Tibial artery (tissue), 4 donors: ENCODE measurements at regions not wholly inside any gene's neighbourhood (a gene's known extent, or its start where the extent isn't known, plus 50 kb on each side); places are given as distances from the start of the nearest gene placed in this dataset.

ENCODE experiments used
- DNase-seq, 2 donors: peaks; one replicate each; pipeline ENCODE4 v3.0.0-alpha.2; 2019
- H3K27ac ChIP-seq, 2 donors: fragments of 200-600 bp; sonication (generic) in 1 of 2; 1 replicate in 1 of 2; 2 replicates in 1 of 2; pipeline ENCODE4 v1.5.1; 2018 to 2019; ENCODE audit warnings: mild to moderate bottlenecking in 1 of 2
- H3K27me3 ChIP-seq, 2 donors: fragments of 200-600 bp; sonication (generic) in 1 of 2; one replicate each; pipeline versions ENCODE4 v1.5.1 to v1.6.0; 2016 to 2019
- H3K36me3 ChIP-seq, 3 donors: fragments of 200-600 bp; sonication (generic) in 2 of 3; one replicate each; pipeline ENCODE4 v1.5.1; 2016 to 2019; ENCODE audit warnings: mild to moderate bottlenecking in 2 of 3
- H3K4me1 ChIP-seq, 4 donors: fragments of 200-600 bp; sonication (generic) in 2 of 4; 1 replicate in 3 of 4; 2 replicates in 1 of 4; pipeline ENCODE4 v1.5.1; 2016 to 2019
- H3K4me3 ChIP-seq, 2 donors: fragments of 200-600 bp; sonication (generic) in 1 of 2; 1 replicate in 1 of 2; 2 replicates in 1 of 2; pipeline ENCODE4 v1.5.1; 2018 to 2019; ENCODE audit warnings: mild to moderate bottlenecking in 2 of 2
- H3K9me3 ChIP-seq, 3 donors: fragments of 200-600 bp; sonication (generic) in 1 of 3; one replicate each; pipeline ENCODE4 v1.5.1; 2016 to 2019
- intact Hi-C: fragments of 100-400 bp; cut with DNase I; formaldehyde crosslinking; loops from one replicate; pipeline ENCODE4 v1.15.0; 2023; ENCODE audit warnings: low total_unique reads
- TF ChIP-seq, protein P1 (sequence below), 2 experiments: fragments of 200-600 bp in 1 of 2; fragments of 450-650 bp in 1 of 2; IDR thresholded peaks; one replicate each; pipeline ENCODE4 v1.5.1; 2017 to 2019; ENCODE audit warnings: antibody characterized with exemption in 2 of 2, mild to moderate bottlenecking in 1 of 2, moderate library complexity in 1 of 2

GRCh38 chr2:114031605-114032505 lies 142.0 kb downstream of the ACTR3 start:
- intact Hi-C loops: no loop called here
- H3K9me3 ChIP-seq: peaks cover 0 to 6% (median 0%) of the 10 kb centered on the region in 3 donors
- H3K27me3 ChIP-seq: no peaks in the 10 kb centered on the region
- H3K36me3 ChIP-seq: no peaks in the 10 kb centered on the region
- no peak overlapping the region for H3K27ac ChIP-seq
- no peak overlapping the region for H3K4me3 ChIP-seq
- no peak for DNase-seq
- H3K4me1 ChIP-seq: no peaks in the 10 kb centered on the region
- TF ChIP-seq, protein P1, sequence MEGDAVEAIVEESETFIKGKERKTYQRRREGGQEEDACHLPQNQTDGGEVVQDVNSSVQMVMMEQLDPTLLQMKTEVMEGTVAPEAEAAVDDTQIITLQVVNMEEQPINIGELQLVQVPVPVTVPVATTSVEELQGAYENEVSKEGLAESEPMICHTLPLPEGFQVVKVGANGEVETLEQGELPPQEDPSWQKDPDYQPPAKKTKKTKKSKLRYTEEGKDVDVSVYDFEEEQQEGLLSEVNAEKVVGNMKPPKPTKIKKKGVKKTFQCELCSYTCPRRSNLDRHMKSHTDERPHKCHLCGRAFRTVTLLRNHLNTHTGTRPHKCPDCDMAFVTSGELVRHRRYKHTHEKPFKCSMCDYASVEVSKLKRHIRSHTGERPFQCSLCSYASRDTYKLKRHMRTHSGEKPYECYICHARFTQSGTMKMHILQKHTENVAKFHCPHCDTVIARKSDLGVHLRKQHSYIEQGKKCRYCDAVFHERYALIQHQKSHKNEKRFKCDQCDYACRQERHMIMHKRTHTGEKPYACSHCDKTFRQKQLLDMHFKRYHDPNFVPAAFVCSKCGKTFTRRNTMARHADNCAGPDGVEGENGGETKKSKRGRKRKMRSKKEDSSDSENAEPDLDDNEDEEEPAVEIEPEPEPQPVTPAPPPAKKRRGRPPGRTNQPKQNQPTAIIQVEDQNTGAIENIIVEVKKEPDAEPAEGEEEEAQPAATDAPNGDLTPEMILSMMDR (IDR thresholded peaks at IDR 0.05): no peak

GRCh38 chr2:114032705-114033104 lies 142.8 kb downstream of the ACTR3 start:
- intact Hi-C loops: no loop called here
- Histone ChIP-seq H3K4me1 (no peaks in the 10 kb centered on the region), H3K4me3 (no peak overlapping the region), H3K9me3 (peaks cover 0 to 6% (median 0%) of the 10 kb centered on the region in 3 donors), H3K27me3 (no peaks in the 10 kb centered on the region), H3K36me3 (no peaks in the 10 kb centered on the region), H3K27ac (no peak overlapping the region)
- no peak for DNase-seq
- TF ChIP-seq, protein P1 (IDR thresholded peaks at IDR 0.05): no peak

DNA sequence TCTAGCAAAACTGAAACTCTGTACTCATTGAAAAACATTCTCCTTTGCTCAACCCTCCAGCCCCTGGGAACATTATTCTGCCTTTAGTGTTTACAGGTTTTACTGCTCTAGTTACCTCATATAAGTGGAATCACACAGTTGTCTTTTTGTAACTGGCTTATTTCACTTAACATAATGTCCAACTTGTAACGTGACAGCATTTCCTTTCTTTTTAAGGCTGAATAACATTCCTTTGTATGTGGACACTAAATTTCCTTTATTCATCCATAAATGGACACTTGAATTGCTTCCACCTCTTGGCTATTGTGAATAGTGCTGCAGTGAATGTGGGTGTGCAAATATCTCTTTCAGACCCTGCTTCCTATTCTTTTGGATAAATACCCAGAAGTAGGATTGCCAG lies 144.9 kb downstream of the ACTR3 start:
- H3K9me3 ChIP-seq: no peaks in the 10 kb centered on the region
- no peaks in the 10 kb centered on the region for H3K4me1 ChIP-seq
- no peak for DNase-seq
- H3K4me3 ChIP-seq: no peak overlapping the region
- no peak overlapping the region for H3K27ac ChIP-seq
- no peaks in the 10 kb centered on the region for H3K27me3 ChIP-seq
- intact Hi-C loops: no loop called here
- H3K36me3 ChIP-seq: no peaks in the 10 kb centered on the region
- TF ChIP-seq, protein P1 (IDR thresholded peaks at IDR 0.05): no peak

- no peaks in the 10 kb centered on the region for H3K4me1 ChIP-seq
- DNase-seq: no peak
- H3K27me3 ChIP-seq: no peaks in the 10 kb centered on the region
- TF ChIP-seq, protein P1 (IDR thresholded peaks at IDR 0.05): no peak
- H3K27ac ChIP-seq: no peak overlapping the region
- no peak overlapping the region for H3K4me3 ChIP-seq
- H3K36me3 ChIP-seq: no peaks in the 10 kb centered on the region
- intact Hi-C loops: no loop called here
- H3K9me3 ChIP-seq: no peaks in the 10 kb centered on the region
These were observed 148.8 kb downstream of the ACTR3 start for GRCh38 chr2:114038710-114039109.

DNA sequence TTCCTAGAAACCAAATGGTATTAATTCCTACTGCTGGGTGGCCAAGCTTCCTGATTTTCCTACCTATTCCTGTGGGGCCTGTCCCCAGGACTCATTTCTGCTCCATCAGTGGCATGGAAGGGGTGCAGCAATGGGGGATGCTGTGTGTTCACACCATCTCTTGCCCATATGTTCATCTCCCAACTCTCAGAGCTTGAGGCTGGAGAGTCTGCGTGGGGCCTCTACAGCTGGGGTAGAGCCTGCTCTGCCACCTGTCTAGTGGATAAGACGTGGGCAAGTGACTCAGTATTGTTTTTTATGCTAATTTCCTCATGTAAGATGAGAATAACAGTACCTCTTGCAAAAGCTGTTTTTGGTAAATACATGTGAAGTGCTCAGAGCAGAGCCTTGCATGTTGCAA lies 149.8 kb downstream of the ACTR3 start:
- Histone ChIP-seq H3K36me3 (no peaks in the 10 kb centered on the region), H3K4me3 (no peak overlapping the region), H3K27ac (no peak overlapping the region), H3K4me1 (no peaks in the 10 kb centered on the region), H3K9me3 (no peaks in the 10 kb centered on the region), H3K27me3 (no peaks in the 10 kb centered on the region)
- intact Hi-C loops: no loop called here
- TF ChIP-seq, protein P1 (IDR thresholded peaks at IDR 0.05): no peak
- DNase-seq: no peak
